ENCODE measurements at regions not wholly inside any gene's neighbourhood (a gene's known extent, or its start where the extent isn't known, plus 50 kb on each side); places are given as distances from the start of the nearest gene placed in this dataset.

- Histone ChIP-seq H3K56ac (ENCODE audit: extremely low read depth, insufficient read depth, low read length) (no peak overlapping the region), H3K9me3 (ENCODE audit: control insufficient read depth, insufficient read depth, low read length) (no peaks in the 10 kb centered on the region), H4K8ac (ENCODE audit: low read depth in 2 of 2, low read length in 2 of 2) (no peak overlapping the region), H3K4me2 (ENCODE audit: low read depth, low read length) (no peak overlapping the region), H3K18ac (ENCODE audit: low read depth, low read length) (no peak overlapping the region), H2BK15ac (ENCODE audit: low read depth, low read length) (no peak overlapping the region), H2BK5ac (ENCODE audit: low read depth, low read length, poor library complexity, severe bottlenecking) (no peak overlapping the region), H2BK120ac (ENCODE audit: low read depth, low read length) (no peak overlapping the region), H3K9ac (ENCODE audit: low read depth, low read length) (no peak overlapping the region), H2AK5ac (ENCODE audit: low read depth, low read length) (no peak overlapping the region), H2AK9ac (replicated peaks; ENCODE audit: low read depth, low read length, poor library complexity) (no peak overlapping the region), H3K4ac (ENCODE audit: low read depth, low read length) (no peak overlapping the region), H4K5ac (ENCODE audit: low read depth, low read length) (no peak overlapping the region), H2AFZ (replicated peaks; ENCODE audit: low read length, poor library complexity) (no peak overlapping the region), H3K9me1 (ENCODE audit: insufficient read depth, low read length) (peaks cover 6% of the 10 kb centered on the region; the same call in 1 of the 2 replicates), H3K4me1 (ENCODE audit: control insufficient read depth, insufficient read depth, low read length) (peaks cover 4% of the 10 kb centered on the region; the same call in 1 of the 2 replicates), H4K91ac (ENCODE audit: insufficient read depth, low read depth, low read length) (no peak overlapping the region), H3K79me1 (ENCODE audit: low read depth in 1 of 2, low read length in 2 of 2) (no peaks in the 10 kb centered on the region), H3K23ac (ENCODE audit: low read depth, low read length) (no peak overlapping the region), H3K27ac (ENCODE audit: insufficient read depth, low read length) (no peak overlapping the region), H2BK20ac (ENCODE audit: low read depth, low read length) (no peak overlapping the region), H3K4me3 (ENCODE audit: insufficient read depth, low read depth, low read length) (no peak overlapping the region), H3K27me3 (ENCODE audit: control insufficient read depth, insufficient read depth, low read length) (0 out of 2 replicates have a peak, but pooled peaks cover 2% of the 10 kb centered on the region), H3K36me3 (ENCODE audit: control insufficient read depth, insufficient read depth, low read length) (no peaks in the 10 kb centered on the region), H3K14ac (replicated peaks; ENCODE audit: low read depth, low read length) (no peak overlapping the region), H4K20me1 (ENCODE audit: insufficient read depth, low read length) (no peaks in the 10 kb centered on the region)
- ATAC-seq (ENCODE audit: low read depth) = no peak
- in situ Hi-C loops (cut with MboI; ENCODE audit: low sequenced_read_pairs) (loop anchor here (10.0 to 25.0 kb wide), 2 partner anchors 554 to 1027 kb away; partner anchors contain the start of gene IGFBP3), intact Hi-C loops (cut with micrococcal nuclease) (loop anchor here (10.0 kb wide), 1 partner anchor 574 kb away; no protein-coding TSS in a partner anchor), dilution Hi-C loops (cut with HindIII; ENCODE audit: low sequenced_read_pairs, unreplicated experiment) (no loop called here)
- BruUV-seq (replicated peaks) = no TSS peak
- POLR2A ChIA-PET (ENCODE audit: unreplicated experiment) = no interaction called here
- TF ChIP-seq MAFK (IDR thresholded peaks at IDR 0.05; ENCODE audit: low read depth, low read length) = no peak
- no peak for TF ChIP-seq ELK1 (IDR thresholded peaks at IDR 0.05; ENCODE audit: borderline replicate concordance, low read depth, low read length)
- no peak for TF ChIP-seq MXI1 (IDR thresholded peaks at IDR 0.05; ENCODE audit: borderline replicate concordance, low read depth, low read length)
- no peak for TF ChIP-seq BHLHE40 (IDR thresholded peaks at IDR 0.05; ENCODE audit: low read depth, low read length)
- no peak for TF ChIP-seq MAZ (IDR thresholded peaks at IDR 0.05; ENCODE audit: borderline replicate concordance, low read depth, low read length)
- no peak for TF ChIP-seq SMC3 (IDR thresholded peaks at IDR 0.05; ENCODE audit: low read depth, low read length)
- no peak for TF ChIP-seq POLR2A (IDR thresholded peaks at IDR 0.05; ENCODE audit: low read depth, low read length)
- no peak for TF ChIP-seq USF2 (IDR thresholded peaks at IDR 0.05; ENCODE audit: low read depth, low read length)
- no peak for TF ChIP-seq FOS (IDR thresholded peaks at IDR 0.05; ENCODE audit: low read depth, low read length)
- no peak for TF ChIP-seq RFX5 (IDR thresholded peaks at IDR 0.05; ENCODE audit: low read depth, low read length)
- TF ChIP-seq NFE2L2 (IDR thresholded peaks at IDR 0.05; ENCODE audit: low read depth, low read length) = no peak
- TF ChIP-seq RCOR1 (IDR thresholded peaks at IDR 0.05; ENCODE audit: insufficient replicate concordance, low read length) = no peak
- TF ChIP-seq RAD21 (IDR thresholded peaks at IDR 0.05; ENCODE audit: low read length) = no peak
- no peak for TF ChIP-seq CHD1 (IDR thresholded peaks at IDR 0.05; ENCODE audit: low read depth, low read length)
- WGBS, 2 experiments (ENCODE audit: extremely low coverage in 2 of 2, insufficient read length in 1 of 2) = 0% methylated on average over 1 of the region's 2 CpGs; no CpG with 5 or more reads in 1 of the 2 experiments
- DNase-seq = no peak
- CTCF ChIA-PET = no interaction called here
Observed at GRCh38 chr7:46939089-46939488, 642.8 kb downstream of the TNS3 start.

Measured in IMR-90 (cell line).